GM12878 (cell line): ENCODE measurements at regions not wholly inside any gene's neighbourhood (a gene's known extent, or its start where the extent isn't known, plus 50 kb on each side); places are given as distances from the start of the nearest gene placed in this dataset.

Experiments used
- ATAC-seq: fragments of 200-7000 bp; cut with Tn5 transposase; 3 replicates; pipeline ENCODE4 v1.9.1; 2020; ENCODE audit warnings: mild to moderate bottlenecking, moderate library complexity
- BruUV-seq: library from RNA; stranded (reverse); fragments of 400-500 nt; replicated peaks from 2 replicates; lab custom pipeline; 2021; lab: Mats Ljungman, UMichigan
- CTCF ChIA-PET: fragments of 300-600 bp; sonication (Branson Sonifier 250); formaldehyde crosslinking; extraction: SDS; loops from one replicate; lab custom pipeline; 2021; ENCODE audit warnings: inconsistent platforms; lab: Yijun Ruan, JAX
- POLR2A ChIA-PET: fragments of 350-600 bp; formaldehyde crosslinking; extraction: SDS; loops from one replicate; lab custom pipeline; 2021; ENCODE audit warnings: inconsistent platforms; lab: Charles Lee
- RAD21 ChIA-PET: fragments of 300-600 bp; sonication (Branson Sonifier 250); formaldehyde crosslinking; loops from one replicate; lab custom pipeline; 2023; ENCODE audit warnings: antibody characterized with exemption; ENCODE audit not compliant: unreplicated experiment; lab: Charles Lee
- SMC1A ChIA-PET: fragments of 300-600 bp; sonication (Branson Sonifier 250); formaldehyde crosslinking; loops from one replicate; lab custom pipeline; 2023; ENCODE audit not compliant: unreplicated experiment, uncharacterized antibody; lab: Charles Lee
- DNase-seq: peaks from one replicate; pipeline ENCODE4 v3.0.0-alpha.2; 2011; ENCODE audit warnings: low read depth, low spot score
- FAIRE-seq: peaks from 3 replicates; lab custom pipeline; 2011; peaks lifted over from hg19 to GRCh38; lab: Jason Lieb, UNC
- H2AFZ ChIP-seq: 2 replicates; pipeline ENCODE4 v1.6.0; 2011; ENCODE audit warnings: low read depth, low read length, control low read depth; ENCODE audit not compliant: control insufficient read depth
- H3K27ac ChIP-seq: 2 replicates; pipeline ENCODE4 v1.5.1; 2011; ENCODE audit warnings: control low read depth; ENCODE audit not compliant: control insufficient read depth, insufficient read depth
- H3K27me3 ChIP-seq, 2 experiments: replicated peaks in 1 of 2; 2 replicates each; pipeline versions ENCODE4 v1.6.0 to v1.6.1; 2011; ENCODE audit warnings: low read length in 1 of 2; ENCODE audit not compliant: control insufficient read depth in 2 of 2, insufficient read depth in 2 of 2
- H3K36me3 ChIP-seq, 2 experiments: 2 replicates each; pipeline ENCODE4 v1.5.1; 2011; ENCODE audit warnings: low read length in 1 of 2; ENCODE audit not compliant: control insufficient read depth in 2 of 2, insufficient read depth in 2 of 2
- H3K4me1 ChIP-seq: 2 replicates; pipeline ENCODE4 v1.6.1; 2011; ENCODE audit warnings: mild to moderate bottlenecking, low read length, moderate library complexity, mixed read lengths; ENCODE audit not compliant: control insufficient read depth, insufficient read depth
- H3K4me2 ChIP-seq: 2 replicates; pipeline ENCODE4 v1.6.0; 2011; ENCODE audit warnings: control low read depth; ENCODE audit not compliant: control insufficient read depth, insufficient read depth
- H3K4me3 ChIP-seq: fragments of 200-600 bp; sonication (generic); 2 replicates; pipeline ENCODE4 v1.5.1; 2016
- H3K79me2 ChIP-seq: 2 replicates; pipeline ENCODE4 v1.6.0; 2011; ENCODE audit warnings: low read length; ENCODE audit not compliant: control insufficient read depth, insufficient read depth
- H3K9ac ChIP-seq: 2 replicates; pipeline ENCODE4 v1.8.0; 2011; ENCODE audit warnings: low read length, control low read depth, mixed read lengths; ENCODE audit not compliant: control insufficient read depth, insufficient read depth
- H3K9me3 ChIP-seq: replicated peaks from 3 replicates; pipeline ENCODE4 v1.5.1; 2011; ENCODE audit warnings: mild to moderate bottlenecking, low read length; ENCODE audit not compliant: control insufficient read depth, insufficient read depth
- H4K20me1 ChIP-seq: 2 replicates; pipeline ENCODE4 v1.6.0; 2011; ENCODE audit not compliant: control insufficient read depth, insufficient read depth
- BMI1 ChIP-seq: fragments of 450-650 bp; IDR thresholded peaks from 2 replicates; pipeline ENCODE4 v1.6.1; 2016; ENCODE audit warnings: mild to moderate bottlenecking, moderate library complexity, borderline replicate concordance
- CBFB ChIP-seq: IDR thresholded peaks from 2 replicates; pipeline ENCODE4 v1.6.1; 2016; ENCODE audit warnings: antibody characterized with exemption, low read depth
- CHD4 ChIP-seq: fragments of 200-600 bp; sonication (generic); IDR thresholded peaks from 2 replicates; pipeline ENCODE4 v1.6.1; 2016; ENCODE audit warnings: mild to moderate bottlenecking
- WRNIP1 ChIP-seq: IDR thresholded peaks from 2 replicates; pipeline ENCODE4 v1.6.1; 2011; ENCODE audit warnings: low read depth, low read length, improper control_type of control experiment, borderline replicate concordance
- WGBS: methylation state at CpG from one replicate; pipeline ENCODE4 v1.1.6; 2016; ENCODE audit warnings: low lambda C conversion rate; ENCODE audit not compliant: insufficient replicate concordance, insufficient coverage; ENCODE audit errors: missing lambda C conversion rate; 5-methylcytosine and 5-hydroxymethylcytosine counted together
- in situ Hi-C: fragments of 300-500 bp; cut with MboI; formaldehyde crosslinking; loops from 9 replicates; pipeline ENCODE4 v1.14.3; 2018; ENCODE audit warnings: mixed read lengths
- intact Hi-C: fragments of 100-400 bp; cut with micrococcal nuclease; formaldehyde crosslinking; loops from one replicate; pipeline ENCODE4 v1.14.2; 2022; ENCODE audit not compliant: unreplicated experiment

- SMC1A ChIA-PET: interaction anchor here (1.0 to 1.5 kb wide), 3 partner anchors 8 to 22 kb away, joined by 3 to 4 read pairs (median 3); no protein-coding TSS in a partner anchor
- Histone ChIP-seq H3K27me3 (no peaks in the 10 kb centered on the region), H3K27ac (no peak overlapping the region), H3K4me1 (no peaks in the 10 kb centered on the region), H2AFZ (no peak overlapping the region), H3K9me3 (no peaks in the 10 kb centered on the region; the same call in 2 of the 3 replicates), H3K4me3 (no peak overlapping the region), H3K4me2 (no peak overlapping the region), H3K9ac (no peak overlapping the region), H3K36me3 (no peaks in the 10 kb centered on the region), H3K79me2 (no peaks in the 10 kb centered on the region), H4K20me1 (no peaks in the 10 kb centered on the region)
- WGBS: 92% methylated on average over 3 of the region's 3 CpGs
- ATAC-seq (no peak), DNase-seq (no peak), FAIRE-seq (no peak)
- in situ Hi-C loops: no loop called here
- POLR2A ChIA-PET: no interaction called here
- no TSS peak for BruUV-seq
- CTCF ChIA-PET: interaction anchor here (1.0 kb wide), 1 partner anchor 119 kb away, joined by 3 read pairs; no protein-coding TSS in a partner anchor
- RAD21 ChIA-PET: no interaction called here
- intact Hi-C loops: no loop called here
- TF ChIP-seq BMI1: no peak
Observed at GRCh38 chr15:67981848-67982247, 72.3 kb upstream of the PIAS1 start.

- in situ Hi-C loops (no loop called here), intact Hi-C loops (no loop called here)
- H2AFZ ChIP-seq: no peak overlapping the region
- no peak for TF ChIP-seq CHD4
- TF ChIP-seq WRNIP1: no peak
- TF ChIP-seq CBFB: no peak
- no TSS peak for BruUV-seq
- DNase-seq: no peak
- CTCF ChIA-PET: no interaction called here
- H4K20me1 ChIP-seq: no peaks in the 10 kb centered on the region
- FAIRE-seq: no peak
- H3K27ac ChIP-seq: no peak overlapping the region
- no peak overlapping the region for H3K9ac ChIP-seq
- POLR2A ChIA-PET: interaction anchor here (0.6 kb wide), 1 partner anchor 1049 kb away, joined by 5 read pairs; no protein-coding TSS in a partner anchor
- ATAC-seq: no peak
- no peaks in the 10 kb centered on the region for H3K36me3 ChIP-seq
- RAD21 ChIA-PET: no interaction called here
- no peak overlapping the region for H3K4me3 ChIP-seq
- no peaks in the 10 kb centered on the region for H3K4me1 ChIP-seq
- no peaks in the 10 kb centered on the region for H3K79me2 ChIP-seq
- no peak overlapping the region for H3K4me2 ChIP-seq
- SMC1A ChIA-PET: no interaction called here
- H3K9me3 ChIP-seq: no peaks in the 10 kb centered on the region
- 77% methylated on average over 2 of the region's 2 CpGs for WGBS
- H3K27me3 ChIP-seq: no peaks in the 10 kb centered on the region
Observed at GRCh38 chr15:67991706-67992105, 62.4 kb upstream of the PIAS1 start.
